Keratinocyte (primary cell): ENCODE measurements at regions not wholly inside any gene's neighbourhood (a gene's known extent, or its start where the extent isn't known, plus 50 kb on each side); places are given as distances from the start of the nearest gene placed in this dataset.

Source experiments
- DNase-seq: peaks from one replicate; pipeline ENCODE4 v3.0.0-alpha.2; 2011; ENCODE audit warnings: low read depth, missing footprints, low spot score
- FAIRE-seq: peaks from 2 replicates; lab custom pipeline; 2011; peaks lifted over from hg19 to GRCh38; lab: Jason Lieb, UNC
- H2AFZ ChIP-seq: 2 replicates; pipeline ENCODE4 v1.6.0; 2012; ENCODE audit warnings: low read length, control low read depth, inconsistent platforms; ENCODE audit not compliant: control insufficient read depth
- H3K27ac ChIP-seq: 2 replicates; pipeline ENCODE4 v1.5.1; 2011; ENCODE audit warnings: low read length; ENCODE audit not compliant: control insufficient read depth, insufficient read depth
- H3K27me3 ChIP-seq: 3 replicates; pipeline ENCODE4 v1.6.0; 2011; ENCODE audit warnings: low read length; ENCODE audit not compliant: control insufficient read depth, insufficient read depth; ENCODE audit errors: extremely low read depth
- H3K36me3 ChIP-seq, 2 experiments: 2 replicates in 1 of 2; 3 replicates in 1 of 2; pipeline ENCODE4 v1.5.1; 2011; ENCODE audit warnings: low read length in 2 of 2, mild to moderate bottlenecking in 1 of 2; ENCODE audit not compliant: control insufficient read depth in 2 of 2, insufficient read depth in 2 of 2; ENCODE audit errors: extremely low read depth in 1 of 2
- H3K4me1 ChIP-seq: 3 replicates; pipeline ENCODE4 v1.5.1; 2011; ENCODE audit warnings: low read length; ENCODE audit not compliant: control insufficient read depth, insufficient read depth; ENCODE audit errors: extremely low read depth
- H3K4me2 ChIP-seq: 3 replicates; pipeline ENCODE4 v1.6.0; 2011; ENCODE audit warnings: low read depth, low read length; ENCODE audit not compliant: control insufficient read depth, insufficient read depth; ENCODE audit errors: extremely low read depth
- H3K4me3 ChIP-seq, 3 experiments: fragments of 200-600 bp in 1 of 3; sonication (generic) in 1 of 3; 2 replicates in 2 of 3; 3 replicates in 1 of 3; pipeline ENCODE4 v1.5.1; 2011 to 2016; ENCODE audit warnings: low read length in 3 of 3, mild to moderate bottlenecking in 3 of 3, control low read depth in 2 of 3, inconsistent platforms in 1 of 3, low read depth in 1 of 3, mixed read lengths in 1 of 3, mixed run types in 1 of 3, moderate library complexity in 1 of 3; ENCODE audit not compliant: control insufficient read depth in 2 of 3, insufficient read depth in 2 of 3; ENCODE audit errors: extremely low read depth in 1 of 3
- H3K79me2 ChIP-seq: 2 replicates; pipeline ENCODE4 v1.6.0; 2012; ENCODE audit warnings: low read length; ENCODE audit not compliant: control insufficient read depth, insufficient read depth
- H3K9ac ChIP-seq: 3 replicates; pipeline ENCODE4 v1.6.0; 2011; ENCODE audit warnings: low read length; ENCODE audit not compliant: control insufficient read depth, insufficient read depth; ENCODE audit errors: extremely low read depth
- H3K9me1 ChIP-seq: 3 replicates; pipeline ENCODE4 v1.6.0; 2011; ENCODE audit warnings: low read length; ENCODE audit not compliant: control insufficient read depth, insufficient read depth; ENCODE audit errors: extremely low read depth
- H3K9me3 ChIP-seq: 2 replicates; pipeline ENCODE4 v1.5.1; 2012; ENCODE audit warnings: low read depth, low read length; ENCODE audit not compliant: control insufficient read depth
- H4K20me1 ChIP-seq: 3 replicates; pipeline ENCODE4 v1.6.0; 2011; ENCODE audit warnings: low read length; ENCODE audit not compliant: control insufficient read depth, insufficient read depth; ENCODE audit errors: extremely low read depth
- EZH2 ChIP-seq: IDR thresholded peaks from one replicate; pipeline ENCODE4 v1.6.1; 2012; ENCODE audit warnings: inconsistent platforms, mild to moderate bottlenecking, low read length, moderate library complexity
- dilution Hi-C: fragments of 300-500 bp; cut with MboI; formaldehyde crosslinking; loops from one replicate; pipeline ENCODE4 v1.7.0; 2020; ENCODE audit warnings: low sequenced_read_pairs; ENCODE audit not compliant: extremely low pct_ligation_motif_present
- TF ChIP-seq, protein P1 (sequence below), 3 experiments: IDR thresholded peaks in 1 of 3; conservative IDR thresholded peaks in 1 of 3; optimal IDR thresholded peaks in 1 of 3; 2 replicates in 2 of 3; 3 replicates in 1 of 3; pipeline versions ENCODE3 to v1.5.1; 2011; ENCODE audit warnings: low read length in 3 of 3, mild to moderate bottlenecking in 3 of 3, moderate library complexity in 2 of 3, control low read depth in 1 of 3, inconsistent platforms in 1 of 3; ENCODE audit not compliant: insufficient read depth in 2 of 3; ENCODE audit errors: extremely low read depth in 1 of 3

DNA sequence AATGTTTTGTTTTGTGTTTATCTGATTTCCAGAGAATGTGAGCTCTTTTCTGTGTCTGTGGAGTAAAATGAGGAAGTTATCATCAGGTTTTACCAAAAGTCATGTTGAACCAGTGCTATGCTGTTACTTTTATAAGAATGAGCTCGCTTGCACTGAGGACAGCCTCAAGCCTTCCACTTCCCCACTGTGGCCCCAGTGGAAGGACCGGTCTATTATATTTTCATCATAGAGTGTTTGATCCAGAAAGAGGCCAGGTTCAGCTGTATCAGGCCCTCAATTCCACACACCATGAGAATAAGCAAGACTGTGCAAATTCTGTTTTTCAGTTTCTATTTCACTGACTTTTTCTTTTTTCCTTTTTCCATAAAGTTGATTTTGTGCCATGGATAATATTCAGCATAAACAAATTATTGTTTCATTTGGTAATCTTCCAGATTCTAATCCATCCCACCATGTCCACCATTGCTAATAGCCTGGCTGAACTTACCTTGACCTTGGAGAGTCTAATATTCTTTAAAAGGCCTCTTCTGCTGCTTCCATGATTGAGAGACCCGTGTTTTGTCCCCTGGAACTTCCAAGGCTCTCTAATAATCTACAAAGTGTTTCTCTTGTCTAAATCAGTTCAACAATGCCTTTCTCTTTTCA is 286.2 kb downstream of the THBS2 start:
- dilution Hi-C loops, result no loop called here
- no peaks in the 10 kb centered on the region for H3K9me1 ChIP-seq
- H3K9me3 ChIP-seq, result no peaks in the 10 kb centered on the region
- FAIRE-seq (no peak), DNase-seq (no peak)
- H2AFZ ChIP-seq, result no peak overlapping the region
- no peaks in the 10 kb centered on the region for H3K79me2 ChIP-seq
- no peaks in the 10 kb centered on the region for H3K4me1 ChIP-seq
- H3K36me3 ChIP-seq, result no peaks in the 10 kb centered on the region
- H4K20me1 ChIP-seq, result no peaks in the 10 kb centered on the region
- no peak overlapping the region for H3K4me2 ChIP-seq
- no peak overlapping the region for H3K4me3 ChIP-seq
- TF ChIP-seq, protein P1, sequence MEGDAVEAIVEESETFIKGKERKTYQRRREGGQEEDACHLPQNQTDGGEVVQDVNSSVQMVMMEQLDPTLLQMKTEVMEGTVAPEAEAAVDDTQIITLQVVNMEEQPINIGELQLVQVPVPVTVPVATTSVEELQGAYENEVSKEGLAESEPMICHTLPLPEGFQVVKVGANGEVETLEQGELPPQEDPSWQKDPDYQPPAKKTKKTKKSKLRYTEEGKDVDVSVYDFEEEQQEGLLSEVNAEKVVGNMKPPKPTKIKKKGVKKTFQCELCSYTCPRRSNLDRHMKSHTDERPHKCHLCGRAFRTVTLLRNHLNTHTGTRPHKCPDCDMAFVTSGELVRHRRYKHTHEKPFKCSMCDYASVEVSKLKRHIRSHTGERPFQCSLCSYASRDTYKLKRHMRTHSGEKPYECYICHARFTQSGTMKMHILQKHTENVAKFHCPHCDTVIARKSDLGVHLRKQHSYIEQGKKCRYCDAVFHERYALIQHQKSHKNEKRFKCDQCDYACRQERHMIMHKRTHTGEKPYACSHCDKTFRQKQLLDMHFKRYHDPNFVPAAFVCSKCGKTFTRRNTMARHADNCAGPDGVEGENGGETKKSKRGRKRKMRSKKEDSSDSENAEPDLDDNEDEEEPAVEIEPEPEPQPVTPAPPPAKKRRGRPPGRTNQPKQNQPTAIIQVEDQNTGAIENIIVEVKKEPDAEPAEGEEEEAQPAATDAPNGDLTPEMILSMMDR (optimal IDR thresholded peaks at IDR 0.05 in 1 of 3, IDR thresholded peaks at IDR 0.05 in 1 of 3, conservative IDR thresholded peaks at IDR 0.05 in 1 of 3; ENCODE audit: extremely low read depth in 1 of 3, insufficient read depth in 2 of 3, low read length in 3 of 3), result no peak
- TF ChIP-seq EZH2, result no peak
- H3K27me3 ChIP-seq, result no peaks in the 10 kb centered on the region
- H3K9ac ChIP-seq, result no peak overlapping the region
- H3K27ac ChIP-seq, result no peak overlapping the region

DNA sequence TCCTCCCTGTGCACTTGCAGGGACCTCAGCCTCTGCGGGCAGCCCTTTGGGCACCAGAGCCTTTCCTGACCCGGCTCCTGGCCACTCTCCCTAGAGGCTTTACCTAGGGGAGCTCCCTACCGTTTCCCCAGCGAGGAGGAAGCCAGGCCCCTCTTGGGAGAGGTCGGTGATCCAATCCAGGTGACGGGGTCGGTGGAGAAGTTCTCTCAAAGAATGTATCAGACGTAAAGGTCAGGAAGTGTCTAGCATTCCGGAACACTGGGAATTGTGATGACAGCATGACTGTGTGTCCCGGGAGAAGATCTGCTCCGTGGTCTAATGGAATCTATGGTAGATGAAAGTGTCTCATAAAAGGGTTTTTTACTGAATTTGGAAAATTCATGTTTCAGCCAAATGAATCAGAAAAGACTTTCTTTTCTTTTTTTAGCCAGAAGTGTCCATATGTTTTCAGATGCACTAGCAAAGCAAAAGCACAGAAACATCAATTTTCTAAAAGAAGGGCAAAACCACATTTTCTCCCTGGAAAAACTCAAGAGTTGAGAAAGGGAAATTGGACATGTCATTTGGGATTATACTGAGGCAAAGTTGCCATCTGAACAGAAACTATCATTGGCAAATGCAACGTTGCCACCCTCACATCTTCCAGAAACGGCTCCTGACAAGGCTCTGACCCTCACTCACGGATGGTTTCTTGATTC is 289.4 kb downstream of the THBS2 start:
- no peak for FAIRE-seq
- no peak for DNase-seq
- dilution Hi-C loops, result no loop called here
- Histone ChIP-seq H3K9me3 (no peaks in the 10 kb centered on the region), H3K27me3 (no peaks in the 10 kb centered on the region), H3K27ac (no peak overlapping the region), H3K4me3 (no peak overlapping the region), H3K36me3 (no peaks in the 10 kb centered on the region), H4K20me1 (no peaks in the 10 kb centered on the region), H3K4me1 (no peaks in the 10 kb centered on the region), H3K4me2 (no peak overlapping the region), H3K9ac (no peak overlapping the region), H3K9me1 (no peaks in the 10 kb centered on the region), H3K79me2 (no peaks in the 10 kb centered on the region), H2AFZ (no peak overlapping the region)
- no peak for TF ChIP-seq EZH2
- TF ChIP-seq, protein P1 (optimal IDR thresholded peaks at IDR 0.05 in 1 of 3, IDR thresholded peaks at IDR 0.05 in 1 of 3, conservative IDR thresholded peaks at IDR 0.05 in 1 of 3; ENCODE audit: extremely low read depth in 1 of 3, insufficient read depth in 2 of 3, low read length in 3 of 3), result no peak
